ENCODE measurements at regions not wholly inside any gene's neighbourhood (a gene's known extent, or its start where the extent isn't known, plus 50 kb on each side); places are given as distances from the start of the nearest gene placed in this dataset.

- POLR2A ChIA-PET: interaction anchor here (1.5 kb wide), 1 partner anchor 76 kb away, joined by 7 read pairs; the partner anchor contains the start of gene TNRC6C
- H3K4me3 ChIP-seq (ENCODE audit: low read depth, low read length): no peak overlapping the region
These were observed 76.5 kb upstream of the TNRC6C start for GRCh38 chr17:77882040-77882439.

GRCh38 chr17:77882481-77883212 lies 75.9 kb upstream of the TNRC6C start:
- TF ChIP-seq OSR2 (tag by site-specific recombination; IDR thresholded peaks at IDR 0.05): peak; percentile 13; the same call in 1 of the 2 replicates
- TF ChIP-seq ZBTB49 (tag by site-specific recombination; IDR thresholded peaks at IDR 0.05; ENCODE audit: low read depth): no peak
- no peak for TF ChIP-seq ZNF518A (tag by site-specific recombination; conservative IDR thresholded peaks at IDR 0.05; ENCODE audit: low read depth)
- TF ChIP-seq ZBTB17 (tag by site-specific recombination; IDR thresholded peaks at IDR 0.05): peak; percentile 65
- TF ChIP-seq HOXD13 (CRISPR knock-in tag; IDR thresholded peaks at IDR 0.05; ENCODE audit: borderline replicate concordance): no peak
- TF ChIP-seq GFI1B (tag by site-specific recombination; IDR thresholded peaks at IDR 0.05): no peak
- no peak for TF ChIP-seq ZNF571 (tag by site-specific recombination; IDR thresholded peaks at IDR 0.05)
- 0 out of 2 replicates have a peak, but pooled peaks have one; percentile 39 for TF ChIP-seq ZNF600 (tag by site-specific recombination; IDR thresholded peaks at IDR 0.05)
- TF ChIP-seq ZNF350 (tag by site-specific recombination; IDR thresholded peaks at IDR 0.05): no peak
- Histone ChIP-seq H3K4me3 (ENCODE audit: low read depth, low read length) (no peak overlapping the region), H3K27ac (ENCODE audit: extremely low read depth, low read depth, low read length) (no peak overlapping the region), H3K9me3 (ENCODE audit: control insufficient read depth, insufficient read depth, low read depth, low read length) (no peaks in the 10 kb centered on the region), H3K4me1 (ENCODE audit: control insufficient read depth, insufficient read depth, low read length) (no peaks in the 10 kb centered on the region), H3K36me3 (ENCODE audit: control insufficient read depth in 2 of 2, insufficient read depth in 1 of 2, low read length in 2 of 2) (no peaks in the 10 kb centered on the region)
- CTCF ChIA-PET: no interaction called here
- POLR2A ChIA-PET: no interaction called here

More at GRCh38 chr17:77882040-77882439, 76.5 kb upstream of the TNRC6C start:
- CTCF ChIA-PET: no interaction called here
- Histone ChIP-seq H3K27ac (ENCODE audit: extremely low read depth, low read depth, low read length) (no peak overlapping the region), H3K9me3 (ENCODE audit: control insufficient read depth, insufficient read depth, low read depth, low read length) (no peaks in the 10 kb centered on the region), H3K36me3 (ENCODE audit: control insufficient read depth in 2 of 2, insufficient read depth in 1 of 2, low read length in 2 of 2) (no peaks in the 10 kb centered on the region), H3K4me1 (ENCODE audit: control insufficient read depth, insufficient read depth, low read length) (no peaks in the 10 kb centered on the region)
- no peak for TF ChIP-seq ZNF248 (tag by site-specific recombination; IDR thresholded peaks at IDR 0.05)
- no peak for TF ChIP-seq ZNF777 (tag by site-specific recombination; IDR thresholded peaks at IDR 0.05; ENCODE audit: borderline replicate concordance)
- TF ChIP-seq ZNF366 (tag by site-specific recombination; conservative IDR thresholded peaks at IDR 0.05): 0 out of 2 replicates have a peak, but pooled peaks have one; percentile 18
- no peak for TF ChIP-seq ZNF544 (tag by site-specific recombination; IDR thresholded peaks at IDR 0.05)
- TF ChIP-seq OSR2 (tag by site-specific recombination; IDR thresholded peaks at IDR 0.05): no peak
- TF ChIP-seq ZIC2 (tag by site-specific recombination; IDR thresholded peaks at IDR 0.05): no peak
- no peak for TF ChIP-seq ZNF398 (tag by site-specific recombination; IDR thresholded peaks at IDR 0.05)
